DOHH2 (cell line): ENCODE measurements at regions not wholly inside any gene's neighbourhood (a gene's known extent, or its start where the extent isn't known, plus 50 kb on each side); places are given as distances from the start of the nearest gene placed in this dataset.

Experiments
- H3F3A ChIP-seq: fragments of 200-600 bp; sonication (generic), shearing (Covaris generic); 2 replicates; pipeline ENCODE4 v1.6.0; 2016; ENCODE audit warnings: antibody characterized with exemption, mild to moderate bottlenecking; ENCODE audit not compliant: control insufficient read depth, insufficient read depth
- H3K27ac ChIP-seq: fragments of 200-600 bp; sonication (generic); 2 replicates; pipeline ENCODE4 v1.5.1; 2014; ENCODE audit warnings: low read depth, mild to moderate bottlenecking, low read length, moderate library complexity
- H3K27me3 ChIP-seq: fragments of 200-600 bp; sonication (generic); 2 replicates; pipeline ENCODE4 v1.6.1; 2014; ENCODE audit warnings: mild to moderate bottlenecking, low read length, mixed read lengths; ENCODE audit not compliant: control insufficient read depth
- H3K36me3 ChIP-seq: fragments of 200-600 bp; sonication (generic); 2 replicates; pipeline ENCODE4 v1.6.1; 2014; ENCODE audit warnings: mild to moderate bottlenecking, low read length, moderate library complexity, mixed read lengths; ENCODE audit not compliant: control insufficient read depth
- H3K4me1 ChIP-seq: fragments of 200-600 bp; sonication (generic); 2 replicates; pipeline ENCODE4 v1.6.1; 2014; ENCODE audit warnings: mild to moderate bottlenecking, low read length, mixed read lengths; ENCODE audit not compliant: control insufficient read depth
- H3K4me2 ChIP-seq: fragments of 200-600 bp; sonication (generic); 2 replicates; pipeline ENCODE4 v1.6.0; 2014; ENCODE audit warnings: mild to moderate bottlenecking, low read length, moderate library complexity
- H3K4me3 ChIP-seq: fragments of 200-600 bp; sonication (generic); 2 replicates; pipeline ENCODE4 v1.5.1; 2014; ENCODE audit warnings: mild to moderate bottlenecking, low read length, mixed read lengths
- H3K79me2 ChIP-seq: fragments of 200-600 bp; sonication (generic); 2 replicates; pipeline ENCODE4 v1.6.1; 2014; ENCODE audit warnings: mild to moderate bottlenecking, low read length, mixed read lengths; ENCODE audit not compliant: control insufficient read depth
- H3K9me2 ChIP-seq: fragments of 200-600 bp; sonication (generic); replicated peaks from 2 replicates; pipeline ENCODE4 v1.6.1; 2014; ENCODE audit warnings: mild to moderate bottlenecking, low read length, mixed read lengths; ENCODE audit not compliant: control insufficient read depth
- H3K9me3 ChIP-seq: fragments of 200-600 bp; sonication (generic); 2 replicates; pipeline ENCODE4 v1.6.1; 2014; ENCODE audit warnings: antibody characterized with exemption, low read length, mixed read lengths; ENCODE audit not compliant: control insufficient read depth, insufficient read depth
- H4K20me1 ChIP-seq: fragments of 200-600 bp; sonication (generic); 2 replicates; pipeline ENCODE4 v1.6.0; 2014; ENCODE audit warnings: low read depth, mild to moderate bottlenecking, antibody characterized with exemption, low read length, moderate library complexity; ENCODE audit not compliant: control insufficient read depth, insufficient read depth
- CTCF ChIP-seq: fragments of 200-600 bp; sonication (generic); IDR thresholded peaks from one replicate; pipeline ENCODE4 v1.5.1; 2014; ENCODE audit warnings: antibody characterized with exemption, mild to moderate bottlenecking, low read depth, low read length; ENCODE audit not compliant: poor library complexity, severe bottlenecking
- EZH2phosphoT487 ChIP-seq: fragments of 200-600 bp; sonication (generic); IDR thresholded peaks from 2 replicates; pipeline ENCODE4 v1.6.1; 2017; ENCODE audit warnings: borderline replicate concordance, mild to moderate bottlenecking, antibody characterized with exemption, low read length, moderate library complexity, mixed read lengths

GRCh38 chr12:66058554-66058953 is 72.0 kb downstream of the LLPH start:
- no peaks in the 10 kb centered on the region for H3K79me2 ChIP-seq
- H3K9me3 ChIP-seq, result no peaks in the 10 kb centered on the region
- H4K20me1 ChIP-seq, result no peaks in the 10 kb centered on the region
- no peak overlapping the region for H3K4me2 ChIP-seq
- no peak overlapping the region for H3K4me3 ChIP-seq
- H3K4me1 ChIP-seq, result no peaks in the 10 kb centered on the region
- no peaks in the 10 kb centered on the region for H3F3A ChIP-seq
- H3K27me3 ChIP-seq, result peaks cover 12% of the 10 kb centered on the region
- H3K27ac ChIP-seq, result no peak overlapping the region
- TF ChIP-seq CTCF (no peak), EZH2phosphoT487 (no peak)
- H3K9me2 ChIP-seq, result no peaks in the 10 kb centered on the region
- H3K36me3 ChIP-seq, result no peaks in the 10 kb centered on the region

- H3K9me3 ChIP-seq, result no peaks in the 10 kb centered on the region
- TF ChIP-seq EZH2phosphoT487 (no peak), CTCF (no peak)
- H3K27ac ChIP-seq, result no peak overlapping the region
- H3K9me2 ChIP-seq, result no peaks in the 10 kb centered on the region
- peaks cover 13% of the 10 kb centered on the region for H3K27me3 ChIP-seq
- no peaks in the 10 kb centered on the region for H3K4me1 ChIP-seq
- no peaks in the 10 kb centered on the region for H4K20me1 ChIP-seq
- H3K4me2 ChIP-seq, result no peak overlapping the region
- no peak overlapping the region for H3K4me3 ChIP-seq
- H3K36me3 ChIP-seq, result no peaks in the 10 kb centered on the region
- H3F3A ChIP-seq, result no peaks in the 10 kb centered on the region
- no peaks in the 10 kb centered on the region for H3K79me2 ChIP-seq
Observed at GRCh38 chr12:66055837-66056319, 74.7 kb downstream of the LLPH start.

GRCh38 chr12:66052988-66053615 is 77.4 kb downstream of the LLPH start:
- Histone ChIP-seq H3K27me3 (peaks cover 8% of the 10 kb centered on the region), H3K36me3 (no peaks in the 10 kb centered on the region), H3K9me2 (no peaks in the 10 kb centered on the region), H3K4me1 (no peaks in the 10 kb centered on the region), H3K4me3 (no peak overlapping the region), H4K20me1 (no peaks in the 10 kb centered on the region), H3K79me2 (no peaks in the 10 kb centered on the region), H3K9me3 (no peaks in the 10 kb centered on the region), H3K27ac (no peak overlapping the region), H3K4me2 (no peak overlapping the region), H3F3A (no peaks in the 10 kb centered on the region)
- TF ChIP-seq CTCF, result no peak
- TF ChIP-seq EZH2phosphoT487, result no peak
